ENCODE measurements at regions not wholly inside any gene's neighbourhood (a gene's known extent, or its start where the extent isn't known, plus 50 kb on each side); places are given as distances from the start of the nearest gene placed in this dataset.

- no peak for DNase-seq
Measured at GRCh38 chr18:55089610-55090009, 130.3 kb upstream of the CCDC68 start.

GRCh38 chr18:55088561-55088960 lies 129.3 kb upstream of the CCDC68 start:
- no peak for DNase-seq

GRCh38 chr18:55088000-55088401 lies 128.7 kb upstream of the CCDC68 start:
- no peak for DNase-seq

- no peak for DNase-seq
Measured at GRCh38 chr18:55086906-55087305, 127.6 kb upstream of the CCDC68 start.

- DNase-seq: no peak
Measured at GRCh38 chr18:55085557-55086285, 126.5 kb upstream of the CCDC68 start.

- DNase-seq: no peak
Measured at GRCh38 chr18:55084550-55084949, 125.3 kb upstream of the CCDC68 start.

GRCh38 chr18:55083461-55083860 lies 124.2 kb upstream of the CCDC68 start:
- DNase-seq: no peak

- no peak for DNase-seq
Measured at GRCh38 chr18:55079481-55080355, 120.5 kb upstream of the CCDC68 start.

GRCh38 chr18:55079067-55079466 lies 119.8 kb upstream of the CCDC68 start:
- no peak for DNase-seq

GRCh38 chr18:55078303-55078932 lies 119.2 kb upstream of the CCDC68 start:
- no peak for DNase-seq

GRCh38 chr18:55076643-55077218 lies 117.5 kb upstream of the CCDC68 start:
- no peak for DNase-seq

GRCh38 chr18:55073834-55074233 lies 114.6 kb upstream of the CCDC68 start:
- no peak for DNase-seq

GRCh38 chr18:55073116-55073515 lies 113.9 kb upstream of the CCDC68 start:
- no peak for DNase-seq

- no peak for DNase-seq
Measured at GRCh38 chr18:55072698-55073097, 113.4 kb upstream of the CCDC68 start.

GRCh38 chr18:55072181-55072580 lies 112.9 kb upstream of the CCDC68 start:
- DNase-seq: no peak

GRCh38 chr18:55069497-55069896 lies 110.2 kb upstream of the CCDC68 start:
- no peak for DNase-seq

- DNase-seq: no peak
Measured at GRCh38 chr18:55064760-55065159, 105.5 kb upstream of the CCDC68 start.

- DNase-seq: no peak
Measured at GRCh38 chr18:55064073-55064472, 104.8 kb upstream of the CCDC68 start.

- DNase-seq: no peak
Measured at GRCh38 chr18:55054021-55054990, 95.0 kb upstream of the CCDC68 start.

- DNase-seq: no peak
Measured at GRCh38 chr18:55048892-55049291, 89.6 kb upstream of the CCDC68 start.

- DNase-seq: no peak
Measured at GRCh38 chr18:55047546-55047945, 88.3 kb upstream of the CCDC68 start.

- no peak for DNase-seq
Measured at GRCh38 chr18:55041366-55041765, 82.1 kb upstream of the CCDC68 start.

All from suppressor macrophage treated with lipopolysaccharide for 4 hours (primary cell).